NCI-H345 (cell line): ENCODE measurements at regions not wholly inside any gene's neighbourhood (a gene's known extent, or its start where the extent isn't known, plus 50 kb on each side); places are given as distances from the start of the nearest gene placed in this dataset.
A peak's percentile ranks its signal among the peaks of the same experiment; 100 is the strongest.

ENCODE experiments used
- DNase-seq: peaks from one replicate; lab custom pipeline; 2025; lab: John Stamatoyannopoulos, UW

GRCh38 chr9:107431461-107431860 lies 58.1 kb downstream of the KLF4 start:
- no peak for DNase-seq

- DNase-seq: no peak
Observed at GRCh38 chr9:107430071-107430470, 59.5 kb downstream of the KLF4 start.

- DNase-seq: no peak
Observed at GRCh38 chr9:107426126-107426525, 63.4 kb downstream of the KLF4 start.

- DNase-seq: no peak
Observed at GRCh38 chr9:107425101-107426025, 64.2 kb downstream of the KLF4 start.

GRCh38 chr9:107423540-107423939 lies 66.0 kb downstream of the KLF4 start:
- DNase-seq: no peak

GRCh38 chr9:107422189-107423185 lies 67.1 kb downstream of the KLF4 start:
- peak; percentile 77 for DNase-seq

GRCh38 chr9:107410420-107410819 lies 79.1 kb downstream of the KLF4 start:
- DNase-seq: no peak

- DNase-seq: no peak
Observed at GRCh38 chr9:107409581-107410389, 79.8 kb downstream of the KLF4 start.

- DNase-seq: no peak
Observed at GRCh38 chr9:107407675-107408074, 81.9 kb downstream of the KLF4 start.

GRCh38 chr9:107405511-107405910 lies 84.1 kb downstream of the KLF4 start:
- no peak for DNase-seq

- DNase-seq: no peak
Observed at GRCh38 chr9:107404736-107405135, 84.8 kb downstream of the KLF4 start.

- no peak for DNase-seq
Observed at GRCh38 chr9:107404161-107404560, 85.4 kb downstream of the KLF4 start.

GRCh38 chr9:107397076-107398044 lies 92.2 kb downstream of the KLF4 start:
- DNase-seq: peak; percentile 8

- no peak for DNase-seq
Observed at GRCh38 chr9:107394264-107394663, 95.3 kb downstream of the KLF4 start.

GRCh38 chr9:107390778-107391177 lies 98.8 kb downstream of the KLF4 start:
- no peak for DNase-seq

- DNase-seq: no peak
Observed at GRCh38 chr9:107390279-107390678, 99.3 kb downstream of the KLF4 start.

GRCh38 chr9:107389617-107390071 lies 99.9 kb downstream of the KLF4 start:
- no peak for DNase-seq

- DNase-seq: no peak
Observed at GRCh38 chr9:107388890-107389289, 100.7 kb downstream of the KLF4 start.

GRCh38 chr9:107387409-107387808 lies 102.2 kb downstream of the KLF4 start:
- no peak for DNase-seq

- DNase-seq: no peak
Observed at GRCh38 chr9:107386396-107386795, 103.2 kb downstream of the KLF4 start.
